Activated naive CD8-positive, alpha-beta T cell treated with anti-CD3 and anti-CD28 coated beads for 36 hours (primary cell): ENCODE measurements at regions not wholly inside any gene's neighbourhood (a gene's known extent, or its start where the extent isn't known, plus 50 kb on each side); places are given as distances from the start of the nearest gene placed in this dataset.

ENCODE experiments used
- DNase-seq: peaks from one replicate; pipeline ENCODE4 v3.0.0; 2021
- H3K27ac Mint-ChIP-seq: one replicate; pipeline ENCODE4 v1.8.0; 2022; ENCODE audit warnings: mild to moderate bottlenecking, moderate library complexity, mixed read lengths
- H3K27me3 Mint-ChIP-seq: one replicate; pipeline ENCODE4 v1.8.0; 2022; ENCODE audit warnings: mild to moderate bottlenecking, mixed read lengths
- H3K36me3 Mint-ChIP-seq: one replicate; pipeline ENCODE4 v1.8.0; 2021; ENCODE audit warnings: mild to moderate bottlenecking, mixed read lengths
- H3K4me1 Mint-ChIP-seq: one replicate; pipeline ENCODE4 v1.8.0; 2021; ENCODE audit warnings: mixed read lengths
- H3K4me3 Mint-ChIP-seq: one replicate; pipeline ENCODE4 v1.8.0; 2022; ENCODE audit warnings: mild to moderate bottlenecking, moderate library complexity, mixed read lengths
- H3K9me3 Mint-ChIP-seq: one replicate; pipeline ENCODE4 v1.8.0; 2022; ENCODE audit warnings: mixed read lengths

DNA sequence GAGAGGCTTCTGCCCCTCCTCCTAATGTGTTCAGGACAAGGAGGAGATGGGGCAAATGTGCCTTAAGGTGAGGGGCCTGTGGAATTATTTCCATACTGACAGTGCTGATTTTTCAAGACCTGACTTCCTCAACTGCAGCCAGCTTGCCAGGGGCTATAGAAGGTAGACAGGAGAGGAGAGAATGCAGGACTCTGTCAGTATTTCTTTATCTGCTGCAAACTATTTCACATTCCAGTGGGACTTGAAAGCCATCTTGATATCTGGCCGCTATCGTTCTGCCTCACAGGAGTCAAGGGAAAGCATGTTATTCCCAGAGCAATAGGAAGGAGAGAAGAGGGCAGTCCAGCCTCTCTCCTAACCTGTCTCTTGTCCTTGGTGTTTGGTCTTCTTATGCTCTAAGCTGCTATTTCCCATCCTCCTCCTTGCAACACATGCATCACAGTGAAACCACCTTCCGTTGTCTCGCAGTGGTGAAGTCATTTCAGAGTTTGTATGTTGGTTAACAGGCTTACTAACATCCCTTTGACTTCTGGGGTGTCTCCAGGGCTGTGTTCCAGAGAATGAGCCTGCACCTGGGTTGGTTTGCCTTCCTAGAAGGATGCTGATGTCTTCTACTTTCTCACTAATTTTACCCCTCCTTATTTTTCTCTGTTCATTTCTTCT, 95.1 kb upstream of the MRPS22 start:
- Mint-ChIP-seq H3K4me1 (no peaks in the 10 kb centered on the region), H3K27ac (no peak overlapping the region), H3K36me3 (no peaks in the 10 kb centered on the region)

DNA sequence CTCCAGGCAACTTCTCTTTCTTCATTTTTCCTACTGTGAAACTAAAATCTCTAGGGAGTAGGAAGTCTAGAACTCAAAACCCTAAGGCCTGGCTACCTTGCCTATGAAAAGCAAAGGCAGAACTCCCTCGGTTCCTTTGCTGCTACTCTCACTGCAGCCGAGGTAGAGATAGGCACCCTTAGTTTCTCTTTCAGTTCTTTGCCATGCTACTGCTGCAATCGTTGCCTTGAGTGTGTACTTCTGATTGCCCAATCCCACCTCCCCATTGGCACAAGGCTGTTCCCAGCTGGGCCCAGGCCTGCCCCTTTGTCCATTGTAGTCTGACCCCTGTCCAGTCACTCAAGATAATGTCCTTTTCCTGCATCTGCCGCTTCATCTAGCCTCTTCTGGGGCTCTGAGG, 92.3 kb upstream of the MRPS22 start:
- Mint-ChIP-seq H3K4me1 (no peaks in the 10 kb centered on the region), H3K27me3 (peaks cover 34% of the 10 kb centered on the region), H3K36me3 (no peaks in the 10 kb centered on the region), H3K9me3 (no peaks in the 10 kb centered on the region), H3K4me3 (no peak overlapping the region), H3K27ac (no peak overlapping the region)
- no peak for DNase-seq

More for the DNA sequence above, 95.1 kb upstream of the MRPS22 start:
- DNase-seq = no peak
- H3K27me3 Mint-ChIP-seq = peaks cover 43% of the 10 kb centered on the region
- H3K9me3 Mint-ChIP-seq = no peaks in the 10 kb centered on the region
- no peak overlapping the region for H3K4me3 Mint-ChIP-seq

DNA sequence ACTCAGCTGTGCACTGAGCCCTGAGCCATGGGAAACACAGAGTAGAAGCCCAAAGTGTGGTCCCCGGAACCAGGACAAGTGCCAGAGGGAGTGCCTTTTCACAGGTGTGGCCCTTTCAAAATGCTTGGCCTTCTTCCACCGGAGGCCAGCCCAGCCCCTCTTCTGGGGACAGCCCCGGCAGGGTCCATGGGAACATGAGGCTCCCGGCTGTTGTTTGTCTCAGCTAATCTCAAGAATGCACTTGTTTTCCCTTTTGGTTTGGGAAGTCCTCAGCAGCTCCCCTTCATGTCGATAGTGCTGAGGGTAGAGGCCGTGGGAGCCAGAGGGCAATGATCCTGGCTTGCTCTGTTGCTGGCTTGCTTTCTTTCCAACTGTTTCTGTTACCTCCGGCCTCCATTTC, 91.1 kb upstream of the MRPS22 start:
- Mint-ChIP-seq H3K27ac (no peak overlapping the region), H3K9me3 (no peaks in the 10 kb centered on the region), H3K36me3 (no peaks in the 10 kb centered on the region), H3K27me3 (peaks cover 31% of the 10 kb centered on the region), H3K4me1 (no peaks in the 10 kb centered on the region), H3K4me3 (no peak overlapping the region)
- DNase-seq = no peak

DNA sequence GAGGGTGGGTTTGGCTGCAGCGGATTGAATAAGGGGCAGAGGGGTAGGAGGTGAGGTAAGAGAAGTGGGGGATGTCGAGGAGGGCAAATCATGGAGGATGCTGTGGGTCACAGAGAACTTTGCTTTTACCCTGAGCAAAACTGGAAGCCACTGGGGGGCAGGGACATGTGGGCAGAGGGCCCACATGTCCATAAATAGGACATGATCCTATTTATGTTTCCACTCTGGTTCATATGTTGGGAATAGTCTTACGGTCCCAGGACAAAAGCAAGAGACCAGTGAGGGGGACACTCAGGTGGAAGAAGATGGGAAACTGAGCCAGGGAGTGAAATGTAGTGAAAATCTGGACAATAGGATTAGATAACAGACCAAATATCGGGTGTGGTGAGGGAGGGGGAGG, 85.5 kb upstream of the MRPS22 start:
- no peak overlapping the region for H3K27ac Mint-ChIP-seq
- H3K4me1 Mint-ChIP-seq = no peaks in the 10 kb centered on the region
- H3K36me3 Mint-ChIP-seq = no peaks in the 10 kb centered on the region
- peaks cover 17% of the 10 kb centered on the region for H3K27me3 Mint-ChIP-seq
- no peak for DNase-seq
- H3K4me3 Mint-ChIP-seq = no peak overlapping the region
- no peaks in the 10 kb centered on the region for H3K9me3 Mint-ChIP-seq

DNA sequence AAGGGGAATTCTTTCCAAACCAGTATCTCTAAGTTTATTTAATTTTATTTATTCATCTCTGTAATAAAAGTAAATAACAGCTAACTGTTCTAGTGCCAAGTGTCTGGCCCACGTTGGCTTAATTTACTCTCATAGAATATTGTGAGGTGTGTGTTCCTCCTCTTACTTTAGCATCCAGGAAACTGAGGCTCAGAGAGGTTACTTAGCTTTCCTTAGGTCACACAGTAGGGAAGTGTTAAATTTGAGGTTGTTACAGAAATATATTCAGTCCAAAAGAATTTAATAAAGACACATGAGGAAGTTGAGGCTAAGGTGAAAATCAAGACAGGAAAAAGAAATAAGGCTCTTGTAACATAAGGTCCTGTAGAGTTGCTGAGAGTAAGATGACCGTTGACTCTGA, 84.4 kb upstream of the MRPS22 start:
- no peak for DNase-seq
- Mint-ChIP-seq H3K36me3 (no peaks in the 10 kb centered on the region), H3K9me3 (no peaks in the 10 kb centered on the region), H3K4me1 (no peaks in the 10 kb centered on the region), H3K27me3 (peaks cover 17% of the 10 kb centered on the region), H3K27ac (no peak overlapping the region), H3K4me3 (no peak overlapping the region)

DNA sequence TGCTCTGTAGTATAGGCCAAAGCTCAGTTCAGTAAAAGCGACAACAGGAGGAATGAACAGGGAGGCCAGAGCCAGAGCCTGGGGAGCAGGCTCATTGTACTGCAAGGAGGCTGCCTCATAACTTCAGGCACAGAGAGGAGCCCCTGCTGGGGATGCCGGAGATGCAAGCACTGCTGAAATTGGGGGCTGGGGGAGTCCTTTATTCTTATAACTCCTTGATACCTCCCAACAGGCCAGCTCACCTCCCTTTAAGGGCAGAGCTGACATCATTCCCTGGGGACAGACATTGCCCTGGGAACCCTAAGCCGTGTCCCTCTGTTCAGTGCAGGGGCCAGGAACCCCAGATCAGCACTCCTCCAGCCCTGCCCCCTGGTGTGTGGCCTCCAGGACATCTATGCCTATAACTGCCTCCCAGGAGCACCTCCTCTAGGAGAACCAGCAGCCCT, 83.8 kb upstream of the MRPS22 start:
- Mint-ChIP-seq H3K36me3 (no peaks in the 10 kb centered on the region), H3K4me3 (no peak overlapping the region), H3K4me1 (no peaks in the 10 kb centered on the region), H3K27ac (no peak overlapping the region), H3K9me3 (no peaks in the 10 kb centered on the region), H3K27me3 (peaks cover 17% of the 10 kb centered on the region)
- no peak for DNase-seq

DNA sequence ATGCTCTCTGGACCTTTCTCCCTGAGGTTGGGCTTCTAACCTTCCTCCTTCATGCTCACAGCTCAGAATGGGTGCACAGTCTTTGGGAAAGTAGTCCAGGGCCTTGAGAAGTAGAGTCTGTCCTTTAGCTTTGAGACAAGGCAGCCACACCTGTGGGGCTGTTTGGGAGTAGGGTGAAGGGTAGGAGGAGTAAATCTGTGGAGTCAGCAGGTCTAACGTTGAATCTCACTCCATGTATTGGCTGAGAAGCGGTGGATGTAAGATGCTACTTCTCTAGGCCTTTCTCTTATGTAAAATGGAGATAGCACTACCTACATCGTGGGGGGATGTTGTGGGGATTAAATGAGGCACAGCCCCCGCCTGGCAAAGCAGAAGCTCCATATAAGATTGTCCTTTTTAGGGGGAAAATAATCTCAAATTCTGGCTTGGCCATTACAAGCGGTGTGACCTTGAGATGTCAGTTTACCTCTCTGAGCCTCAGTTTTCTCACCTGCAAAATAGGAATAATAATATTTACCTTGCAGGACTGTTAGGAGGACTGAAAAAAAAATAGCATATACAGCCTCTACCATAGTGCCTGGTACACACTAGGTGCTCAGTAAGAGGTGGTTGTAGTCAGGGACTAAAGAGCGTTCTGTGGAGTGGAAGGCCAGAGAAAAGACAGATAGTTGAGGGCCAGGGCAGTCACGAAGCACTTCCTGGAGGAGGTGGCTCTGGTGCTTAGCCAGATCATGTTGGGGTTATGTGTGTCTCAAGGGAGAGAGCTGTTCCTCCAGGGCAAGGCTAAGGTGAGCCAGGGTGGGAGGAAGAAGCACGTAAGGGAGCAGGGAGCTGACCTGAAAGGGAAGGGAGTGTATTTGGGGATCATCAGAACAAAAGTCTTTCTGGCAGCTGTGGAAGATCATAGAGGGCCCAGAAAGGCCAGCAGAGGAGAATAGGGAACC, 82.8 kb upstream of the MRPS22 start:
- Mint-ChIP-seq H3K36me3 (no peaks in the 10 kb centered on the region), H3K4me1 (no peaks in the 10 kb centered on the region), H3K9me3 (no peaks in the 10 kb centered on the region), H3K4me3 (no peak overlapping the region), H3K27me3 (peaks cover 17% of the 10 kb centered on the region), H3K27ac (no peak overlapping the region)
- no peak for DNase-seq

DNA sequence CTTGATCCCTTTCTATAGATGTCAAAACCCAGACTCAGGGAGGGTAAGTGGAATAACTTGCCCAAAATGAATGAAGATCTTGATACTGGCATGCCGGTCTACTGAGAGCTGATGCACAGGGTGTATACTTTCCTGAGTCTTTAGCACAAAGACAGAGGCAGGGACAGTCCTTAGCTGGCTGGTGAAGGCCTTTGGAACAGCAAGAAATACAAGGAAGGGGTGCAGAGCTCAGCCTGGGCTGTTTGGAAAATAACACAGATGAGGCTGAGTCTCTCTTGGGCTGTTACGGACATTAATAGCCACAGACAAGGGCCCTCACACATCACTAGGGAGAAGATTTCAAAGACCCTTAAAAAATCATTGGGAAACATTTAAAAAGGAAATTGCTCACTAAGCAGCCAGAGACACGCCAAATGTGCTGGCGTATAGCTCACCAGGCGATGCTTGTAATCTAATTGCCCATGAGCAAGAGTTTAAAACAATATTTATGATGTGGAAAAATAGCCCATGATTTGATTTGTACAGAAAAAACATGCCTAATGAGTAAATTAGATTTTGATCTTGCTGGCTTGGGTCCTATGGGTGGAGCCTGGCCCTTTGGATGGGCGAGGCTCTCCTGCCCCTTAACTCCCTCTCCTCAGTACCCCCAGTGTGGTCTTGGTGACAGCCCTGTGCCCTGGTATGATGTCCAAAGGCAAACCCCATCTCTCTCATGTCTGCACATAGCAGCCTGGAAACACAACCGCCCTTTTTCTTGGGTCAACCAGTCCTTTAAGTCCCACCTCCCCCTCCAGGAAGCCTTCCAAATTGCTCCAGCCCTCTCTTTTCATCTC, 81.8 kb upstream of the MRPS22 start:
- H3K36me3 Mint-ChIP-seq = no peaks in the 10 kb centered on the region
- DNase-seq = no peak
- H3K27ac Mint-ChIP-seq = no peak overlapping the region
- H3K27me3 Mint-ChIP-seq = peaks cover 17% of the 10 kb centered on the region
- H3K4me1 Mint-ChIP-seq = no peaks in the 10 kb centered on the region
- H3K4me3 Mint-ChIP-seq = no peak overlapping the region
- no peaks in the 10 kb centered on the region for H3K9me3 Mint-ChIP-seq

DNA sequence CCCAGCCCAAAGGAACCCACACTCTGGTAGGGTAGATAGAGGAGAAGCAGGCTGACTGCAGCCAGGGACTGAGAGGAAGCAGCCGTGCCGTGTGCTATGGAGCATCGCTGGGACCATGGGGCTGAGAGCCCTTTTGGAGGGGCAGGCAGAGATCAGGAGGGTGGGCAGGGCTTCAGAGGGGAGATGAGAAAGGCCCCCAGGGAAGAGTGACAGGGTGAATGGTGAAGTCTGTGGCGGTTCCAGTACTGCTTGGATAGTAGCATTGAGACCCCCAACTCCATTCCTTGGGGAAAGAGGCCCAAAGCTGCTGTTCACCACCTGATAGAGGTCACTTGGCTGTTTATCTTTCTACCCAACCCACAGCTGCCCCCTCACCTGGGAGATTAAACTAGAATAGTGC, 80.0 kb upstream of the MRPS22 start:
- Mint-ChIP-seq H3K27me3 (peaks cover 10% of the 10 kb centered on the region), H3K36me3 (no peaks in the 10 kb centered on the region), H3K27ac (no peak overlapping the region), H3K4me3 (no peak overlapping the region), H3K4me1 (no peaks in the 10 kb centered on the region), H3K9me3 (no peaks in the 10 kb centered on the region)
- no peak for DNase-seq

DNA sequence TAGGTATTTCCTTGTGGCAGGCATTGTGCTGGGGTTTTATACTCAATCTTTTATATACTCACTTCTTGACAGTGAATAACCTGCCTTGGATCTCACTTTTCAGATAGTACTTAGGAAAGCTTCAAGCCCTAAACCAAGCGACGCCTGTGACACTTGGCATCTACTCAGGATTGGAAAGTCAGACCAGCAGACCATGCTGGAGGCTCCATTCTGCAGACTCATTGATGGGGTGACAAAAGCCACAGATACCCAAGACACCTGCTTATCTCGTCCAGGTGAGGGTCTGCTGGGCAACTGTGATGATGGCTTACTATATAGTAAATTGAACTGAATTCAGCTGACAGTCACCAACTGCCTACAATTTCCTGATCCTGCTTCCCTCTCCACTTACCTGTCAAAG, 79.4 kb upstream of the MRPS22 start:
- H3K4me1 Mint-ChIP-seq = no peaks in the 10 kb centered on the region
- no peaks in the 10 kb centered on the region for H3K36me3 Mint-ChIP-seq
- no peaks in the 10 kb centered on the region for H3K9me3 Mint-ChIP-seq
- H3K4me3 Mint-ChIP-seq = no peak overlapping the region
- peaks cover 9% of the 10 kb centered on the region for H3K27me3 Mint-ChIP-seq
- DNase-seq = no peak
- no peak overlapping the region for H3K27ac Mint-ChIP-seq

DNA sequence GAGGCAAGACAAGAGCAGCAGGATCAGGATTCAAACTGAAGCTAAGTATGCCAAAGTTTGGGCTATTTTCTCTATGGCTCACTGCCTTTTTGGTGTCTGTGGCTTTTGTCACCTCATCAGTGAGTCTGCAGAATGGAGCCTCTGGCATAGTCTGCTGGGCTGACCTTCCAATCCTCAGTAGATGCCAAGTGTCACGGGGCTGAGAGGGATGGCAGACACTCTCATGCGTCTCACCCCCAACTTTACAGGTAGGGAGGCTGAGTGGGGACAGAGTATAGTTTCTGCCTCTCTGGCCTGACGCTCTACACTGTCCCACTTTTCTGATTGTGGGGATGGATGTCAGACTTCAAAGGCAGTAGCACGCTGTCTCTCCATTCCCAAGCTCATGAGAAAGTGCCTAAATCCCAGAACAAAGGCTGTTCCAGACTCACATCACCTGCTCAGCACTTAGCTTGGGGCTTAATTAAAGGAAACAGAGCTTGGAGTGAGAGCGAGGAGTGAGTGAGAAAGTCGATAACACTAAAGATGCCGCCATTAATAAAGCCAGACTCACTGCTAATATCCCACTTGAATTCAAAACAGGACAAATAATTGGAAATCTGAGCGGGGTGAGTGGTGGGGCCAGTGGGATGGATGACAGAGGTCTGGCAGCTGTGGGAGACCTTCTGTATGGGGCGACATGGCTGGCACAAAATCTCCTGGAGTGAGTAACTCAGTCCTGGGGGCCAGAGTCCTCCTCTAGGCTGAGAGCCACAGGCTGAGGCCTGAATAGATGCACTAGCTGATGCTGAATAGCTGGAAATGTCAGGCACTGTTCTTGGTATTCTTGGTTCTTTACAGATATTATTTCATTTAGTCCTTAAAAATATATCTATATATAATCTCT, 78.4 kb upstream of the MRPS22 start:
- Mint-ChIP-seq H3K36me3 (no peaks in the 10 kb centered on the region), H3K27ac (no peak overlapping the region), H3K9me3 (no peaks in the 10 kb centered on the region), H3K27me3 (peaks cover 3% of the 10 kb centered on the region), H3K4me1 (no peaks in the 10 kb centered on the region), H3K4me3 (no peak overlapping the region)
- no peak for DNase-seq

DNA sequence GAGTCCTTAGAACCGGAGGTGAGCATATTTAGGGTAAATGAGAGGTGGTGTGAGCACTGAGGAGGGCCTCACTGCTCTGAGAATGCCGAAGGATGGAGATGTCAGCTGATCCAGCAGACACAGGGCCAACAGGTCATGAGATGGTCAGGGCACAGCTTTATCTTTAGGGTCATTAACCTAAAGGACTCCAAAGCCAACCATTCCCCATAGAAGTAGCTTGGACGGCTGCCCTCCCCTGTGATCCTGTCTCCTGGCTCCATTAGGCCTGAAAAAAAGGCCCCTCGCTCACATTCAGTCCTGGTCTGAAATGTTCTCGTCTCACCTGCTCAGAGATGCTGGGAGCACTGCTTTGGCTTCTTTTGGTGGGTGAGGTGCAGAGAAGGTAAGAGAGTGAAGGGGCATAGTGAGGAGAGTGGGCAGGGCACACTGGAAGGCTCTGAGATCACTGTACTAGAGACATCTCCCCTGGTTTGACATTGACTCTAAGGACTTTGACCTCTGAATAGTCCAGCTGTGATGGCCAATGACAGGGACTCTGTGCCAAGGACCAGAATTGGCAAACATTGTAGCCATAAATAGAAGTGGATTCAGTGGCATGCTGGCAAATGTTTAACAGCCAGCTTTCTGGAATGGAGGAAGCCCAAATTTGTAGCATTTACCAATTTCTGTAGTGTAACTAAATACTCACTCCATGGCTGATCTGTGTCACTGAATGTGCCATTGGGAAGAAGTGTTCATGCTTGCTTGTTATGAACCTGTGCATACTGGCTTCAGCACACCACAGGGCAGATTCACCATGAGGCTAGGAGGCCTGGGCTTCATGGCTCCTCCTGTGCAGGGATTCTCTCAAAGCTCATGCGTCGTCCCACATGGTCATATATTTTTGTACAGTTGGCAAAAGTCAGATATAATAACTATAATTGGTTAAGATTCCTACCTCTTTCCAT, 76.2 kb upstream of the MRPS22 start:
- H3K9me3 Mint-ChIP-seq = no peaks in the 10 kb centered on the region
- H3K27me3 Mint-ChIP-seq = peaks cover 3% of the 10 kb centered on the region
- no peak overlapping the region for H3K27ac Mint-ChIP-seq
- no peak overlapping the region for H3K4me3 Mint-ChIP-seq
- no peaks in the 10 kb centered on the region for H3K4me1 Mint-ChIP-seq
- no peaks in the 10 kb centered on the region for H3K36me3 Mint-ChIP-seq
- DNase-seq = no peak

DNA sequence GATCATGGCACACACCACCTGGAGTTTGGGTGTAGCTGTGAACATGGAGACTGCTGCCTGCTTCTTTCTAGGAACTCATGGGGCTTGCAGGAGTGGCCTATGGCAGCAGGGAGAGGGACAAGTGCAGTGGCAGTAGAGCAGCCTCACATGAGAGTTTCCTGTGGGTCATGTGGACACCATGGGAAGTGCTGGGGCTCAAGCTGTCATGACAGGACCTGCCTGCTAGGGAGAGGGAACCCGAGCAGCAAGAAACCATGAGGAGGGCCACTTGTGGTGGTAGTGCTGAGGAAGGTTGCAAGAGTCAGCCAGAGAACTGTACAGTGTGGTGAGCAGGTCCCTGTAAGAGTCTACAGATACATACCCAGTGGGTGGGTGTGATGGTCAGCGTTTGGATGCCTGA, 73.8 kb upstream of the MRPS22 start:
- Mint-ChIP-seq H3K36me3 (no peaks in the 10 kb centered on the region), H3K9me3 (no peaks in the 10 kb centered on the region), H3K27me3 (peaks cover 3% of the 10 kb centered on the region)

More for the DNA sequence above, 73.8 kb upstream of the MRPS22 start:
- H3K4me1 Mint-ChIP-seq = no peaks in the 10 kb centered on the region
- H3K4me3 Mint-ChIP-seq = no peak overlapping the region
- no peak overlapping the region for H3K27ac Mint-ChIP-seq
- DNase-seq = no peak
